H1 (cell line): ENCODE measurements at regions not wholly inside any gene's neighbourhood (a gene's known extent, or its start where the extent isn't known, plus 50 kb on each side); places are given as distances from the start of the nearest gene placed in this dataset.

ENCODE experiments used
- CTCF ChIA-PET: fragments of 300-600 bp; sonication (Branson Sonifier 250); formaldehyde crosslinking; loops from one replicate; lab custom pipeline; 2021; ENCODE audit not compliant: partially characterized antibody; lab: Charles Lee
- POLR2A ChIA-PET: fragments of 300-600 bp; sonication (Branson Sonifier 250); formaldehyde crosslinking; loops from one replicate; lab custom pipeline; 2021; ENCODE audit warnings: inconsistent platforms; ENCODE audit not compliant: partially characterized antibody; lab: Charles Lee
- DNase-seq, 2 experiments: peaks; one replicate each; pipeline versions ENCODE4 v3.0.0 to v3.0.0-alpha.2; 2010 to 2022; ENCODE audit warnings: low spot score in 2 of 2, low read depth in 1 of 2, mixed read lengths in 1 of 2
- FAIRE-seq: peaks from 2 replicates; lab custom pipeline; 2011; peaks lifted over from hg19 to GRCh38; lab: Jason Lieb, UNC
- H2AFZ ChIP-seq: 2 replicates; pipeline ENCODE4 v1.8.1; 2012; ENCODE audit warnings: low read length, inconsistent platforms
- H2AK5ac ChIP-seq: 2 replicates; pipeline ENCODE4 v1.6.1; 2013; ENCODE audit warnings: low read depth, low read length
- H2BK120ac ChIP-seq: replicated peaks from 2 replicates; pipeline ENCODE3; 2013; ENCODE audit warnings: low read depth, low read length, inconsistent platforms
- H2BK12ac ChIP-seq: 2 replicates; pipeline ENCODE4 v1.6.1; 2013; ENCODE audit warnings: low read depth, low read length
- H2BK15ac ChIP-seq: 2 replicates; pipeline ENCODE4 v1.6.1; 2013; ENCODE audit warnings: low read length
- H2BK20ac ChIP-seq: 2 replicates; pipeline ENCODE4 v1.6.1; 2013; ENCODE audit warnings: low read length
- H2BK5ac ChIP-seq: 2 replicates; pipeline ENCODE4 v1.6.1; 2013; ENCODE audit warnings: low read depth, low read length
- H3K14ac ChIP-seq: 2 replicates; pipeline ENCODE4 v1.6.1; 2013; ENCODE audit warnings: inconsistent platforms; ENCODE audit not compliant: insufficient read length
- H3K18ac ChIP-seq: 2 replicates; pipeline ENCODE4 v1.6.1; 2013; ENCODE audit warnings: low read length; ENCODE audit errors: extremely low read depth
- H3K23ac ChIP-seq: 2 replicates; pipeline ENCODE4 v1.6.1; 2013; ENCODE audit warnings: inconsistent platforms; ENCODE audit not compliant: insufficient read length
- H3K23me2 ChIP-seq: 2 replicates; pipeline ENCODE4 v1.6.1; 2013; ENCODE audit warnings: low read depth, low read length
- H3K27ac ChIP-seq: 2 replicates; pipeline ENCODE4 v1.6.1; 2011; ENCODE audit warnings: low read depth, low read length, inconsistent platforms
- H3K27me3 ChIP-seq, 4 experiments: replicated peaks in 1 of 4; 1 replicate in 1 of 4; 2 replicates in 3 of 4; pipeline versions ENCODE4 v1.6.1 to v1.8.1; 2011 to 2013; ENCODE audit warnings: low read length in 3 of 4, mild to moderate bottlenecking in 3 of 4, inconsistent platforms in 2 of 4, mixed read lengths in 2 of 4, moderate library complexity in 1 of 4; ENCODE audit not compliant: control insufficient read depth in 3 of 4, insufficient read depth in 3 of 4; ENCODE audit errors: extremely low read depth in 1 of 4
- H3K36me3 ChIP-seq, 4 experiments: 2 replicates each; pipeline versions ENCODE4 v1.6.1 to v1.8.1; 2011 to 2013; ENCODE audit warnings: mild to moderate bottlenecking in 4 of 4, low read length in 3 of 4, moderate library complexity in 2 of 4, control low read depth in 1 of 4, inconsistent platforms in 1 of 4; ENCODE audit not compliant: insufficient read depth in 4 of 4, control insufficient read depth in 2 of 4
- H3K4ac ChIP-seq: replicated peaks from 2 replicates; pipeline ENCODE3; 2013; ENCODE audit warnings: low read length, low read depth, mixed read lengths, inconsistent platforms; ENCODE audit not compliant: insufficient read length
- H3K4me1 ChIP-seq, 4 experiments: replicated peaks in 1 of 4; 1 replicate in 1 of 4; 2 replicates in 3 of 4; pipeline versions ENCODE4 v1.6.1 to v1.8.1; 2011 to 2013; ENCODE audit warnings: low read length in 3 of 4, inconsistent platforms in 2 of 4, mixed read lengths in 1 of 4; ENCODE audit not compliant: insufficient read depth in 4 of 4, control insufficient read depth in 3 of 4
- H3K4me2 ChIP-seq, 2 experiments: 2 replicates each; pipeline versions ENCODE4 v1.6.1 to v1.8.1; 2011 to 2013; ENCODE audit warnings: low read depth in 2 of 2, low read length in 2 of 2, control low read depth in 1 of 2, inconsistent platforms in 1 of 2, mild to moderate bottlenecking in 1 of 2; ENCODE audit not compliant: insufficient read depth in 1 of 2
- H3K4me3 ChIP-seq, 4 experiments: fragments of 200-600, 300-600 bp in 1 of 4; sonication (generic), shearing (Covaris generic), sonication (Bioruptor Twin) in 1 of 4; 2 replicates each; pipeline versions ENCODE4 v1.5.1 to v1.8.1; 2011 to 2016; ENCODE audit warnings: low read length in 4 of 4, low read depth in 3 of 4, control low read depth in 2 of 4, inconsistent platforms in 2 of 4, mild to moderate bottlenecking in 2 of 4, mixed read lengths in 1 of 4, moderate library complexity in 1 of 4; ENCODE audit not compliant: insufficient read depth in 2 of 4; ENCODE audit errors: extremely low read depth in 1 of 4
- H3K56ac ChIP-seq: replicated peaks from 2 replicates; pipeline ENCODE3; 2013; ENCODE audit warnings: low read depth, mild to moderate bottlenecking, mixed read lengths, low read length, inconsistent platforms; ENCODE audit not compliant: insufficient read length
- H3K79me1 ChIP-seq: 2 replicates; pipeline ENCODE4 v1.6.1; 2013; ENCODE audit warnings: low read depth, low read length, control low read depth
- H3K79me2 ChIP-seq, 2 experiments: 2 replicates each; pipeline versions ENCODE4 v1.6.1 to v1.8.1; 2012 to 2013; ENCODE audit warnings: low read length in 2 of 2, mild to moderate bottlenecking in 2 of 2, inconsistent platforms in 1 of 2; ENCODE audit not compliant: insufficient read depth in 2 of 2, control insufficient read depth in 1 of 2
- H3K9ac ChIP-seq, 4 experiments: replicated peaks in 1 of 4; 1 replicate in 1 of 4; 2 replicates in 3 of 4; pipeline versions ENCODE4 v1.6.1 to v1.8.1; 2011 to 2013; ENCODE audit warnings: low read depth in 3 of 4, low read length in 3 of 4, control low read depth in 2 of 4, mild to moderate bottlenecking in 2 of 4, moderate library complexity in 2 of 4, inconsistent platforms in 1 of 4; ENCODE audit errors: extremely low read depth in 1 of 4
- H3K9me3 ChIP-seq, 2 experiments: 2 replicates each; pipeline versions ENCODE4 v1.6.1 to v1.8.1; 2012 to 2013; ENCODE audit warnings: mild to moderate bottlenecking in 2 of 2, moderate library complexity in 2 of 2, control low read depth in 1 of 2, inconsistent platforms in 1 of 2, low read depth in 1 of 2, low read length in 1 of 2, mixed read lengths in 1 of 2; ENCODE audit not compliant: insufficient read depth in 2 of 2
- H4K20me1 ChIP-seq, 2 experiments: replicated peaks in 1 of 2; 2 replicates each; pipeline versions ENCODE3 to v1.8.1; 2011 to 2013; ENCODE audit warnings: inconsistent platforms in 2 of 2, low read length in 2 of 2, mild to moderate bottlenecking in 1 of 2; ENCODE audit not compliant: insufficient read depth in 2 of 2, control insufficient read depth in 1 of 2
- H4K5ac ChIP-seq: 2 replicates; pipeline ENCODE4 v1.6.1; 2013; ENCODE audit warnings: low read length, low read depth, mixed read lengths, inconsistent platforms; ENCODE audit not compliant: insufficient read length
- H4K8ac ChIP-seq: 2 replicates; pipeline ENCODE4 v1.8.0; 2013; ENCODE audit warnings: mild to moderate bottlenecking, moderate library complexity, low read length, inconsistent platforms; ENCODE audit not compliant: insufficient read depth; ENCODE audit errors: extremely low read depth
- H4K91ac ChIP-seq: replicated peaks from 2 replicates; pipeline ENCODE3; 2013; ENCODE audit warnings: low read length, mixed read lengths, inconsistent platforms; ENCODE audit not compliant: insufficient read length
- BACH1 ChIP-seq: IDR thresholded peaks from 2 replicates; pipeline ENCODE4 v1.6.1; 2012; ENCODE audit warnings: low read length, improper control_type of control experiment
- CBX5 ChIP-seq: fragments of 300-800, 300-1000 bp; sonication (generic); IDR thresholded peaks from 2 replicates; pipeline ENCODE4 v1.7.1; 2016; ENCODE audit warnings: antibody characterized with exemption, low read length, low read depth
- CHD2 ChIP-seq: IDR thresholded peaks from 2 replicates; pipeline ENCODE4 v1.6.1; 2012; ENCODE audit warnings: low read length, improper control_type of control experiment
- E2F6 ChIP-seq: IDR thresholded peaks from 2 replicates; pipeline ENCODE4 v1.6.1; 2012; ENCODE audit warnings: inconsistent platforms
- EGR1 ChIP-seq: IDR thresholded peaks from 2 replicates; pipeline ENCODE4 v1.6.1; 2011; ENCODE audit warnings: low read depth, low read length, borderline replicate concordance
- JUND ChIP-seq: IDR thresholded peaks from 2 replicates; pipeline ENCODE4 v1.6.1; 2011; ENCODE audit warnings: mild to moderate bottlenecking, improper control_type of control experiment, low read length
- SP2 ChIP-seq: IDR thresholded peaks from 2 replicates; pipeline ENCODE4 v1.6.1; 2012; ENCODE audit warnings: mild to moderate bottlenecking, low read length, inconsistent platforms
- TAF1 ChIP-seq: IDR thresholded peaks from 2 replicates; pipeline ENCODE4 v1.6.1; 2011; ENCODE audit warnings: mild to moderate bottlenecking, low read depth, low read length

GRCh38 chr21:27292229-27292628, 325.3 kb upstream of the ADAMTS5 start:
- H2BK120ac ChIP-seq: no peak overlapping the region
- ChIA-PET CTCF (no interaction called here), POLR2A (no interaction called here)
- H2BK12ac ChIP-seq: no peak overlapping the region
- no peak for DNase-seq
- H3K4me2 ChIP-seq: no peak overlapping the region
- no peaks in the 10 kb centered on the region for H3K23me2 ChIP-seq
- H3K79me2 ChIP-seq: no peaks in the 10 kb centered on the region
- no peak overlapping the region for H2AK5ac ChIP-seq
- no peak overlapping the region for H3K4ac ChIP-seq
- H4K91ac ChIP-seq: no peak overlapping the region
- TF ChIP-seq SP2 (no peak), CHD2 (no peak), TAF1 (no peak), JUND (no peak), E2F6 (no peak), CBX5 (no peak), BACH1 (no peak), EGR1 (no peak)
- no peak overlapping the region for H3K23ac ChIP-seq
- H2BK20ac ChIP-seq: no peak overlapping the region
- no peaks in the 10 kb centered on the region for H3K27me3 ChIP-seq
- no peak overlapping the region for H3K27ac ChIP-seq
- H2BK15ac ChIP-seq: no peak overlapping the region
- no peak for FAIRE-seq
- H3K4me1 ChIP-seq: no peaks in the 10 kb centered on the region
- no peaks in the 10 kb centered on the region for H4K20me1 ChIP-seq
- no peak overlapping the region for H3K14ac ChIP-seq
- H3K56ac ChIP-seq: no peak overlapping the region
- no peaks in the 10 kb centered on the region for H3K36me3 ChIP-seq
- no peak overlapping the region for H3K18ac ChIP-seq
- no peaks in the 10 kb centered on the region for H3K9me3 ChIP-seq
- no peak overlapping the region for H3K9ac ChIP-seq
- H3K79me1 ChIP-seq: no peaks in the 10 kb centered on the region
- H4K8ac ChIP-seq: no peak overlapping the region
- no peak overlapping the region for H2BK5ac ChIP-seq
- H3K4me3 ChIP-seq: no peak overlapping the region
- no peak overlapping the region for H2AFZ ChIP-seq
- H4K5ac ChIP-seq: no peak overlapping the region
